ENCODE measurements at regions not wholly inside any gene's neighbourhood (a gene's known extent, or its start where the extent isn't known, plus 50 kb on each side); places are given as distances from the start of the nearest gene placed in this dataset.

- TF ChIP-seq POLR2A (IDR thresholded peaks at IDR 0.05) (no peak), CTCF (IDR thresholded peaks at IDR 0.05) (no peak), POLR2AphosphoS5 (IDR thresholded peaks at IDR 0.05) (no peak), EP300 (IDR thresholded peaks at IDR 0.05; ENCODE audit: low read depth) (no peak)
Observed at GRCh38 chr1:96233422-96233821, 488.2 kb upstream of the PTBP2 start.
